ENCODE measurements at regions not wholly inside any gene's neighbourhood (a gene's known extent, or its start where the extent isn't known, plus 50 kb on each side); places are given as distances from the start of the nearest gene placed in this dataset.

DNA sequence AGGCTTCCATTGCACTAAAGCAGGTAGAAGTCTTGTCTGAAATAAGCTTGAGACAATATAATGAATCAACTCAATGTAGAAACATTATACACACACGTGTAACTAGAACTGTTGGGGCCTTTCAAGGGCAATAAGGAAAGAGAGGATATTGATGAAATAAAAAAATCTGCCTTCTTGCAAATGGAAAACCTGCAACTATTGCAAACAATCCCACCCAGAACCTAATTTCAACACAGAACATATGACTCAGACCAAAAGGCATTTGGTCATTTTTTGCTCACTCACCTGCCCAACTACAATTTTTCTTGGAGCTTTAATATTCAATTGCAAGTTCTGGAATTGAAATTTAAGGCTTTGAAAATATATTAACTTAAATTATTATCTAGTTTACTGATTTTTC lies 900.1 kb downstream of the TTLL7 start:
- TF ChIP-seq, protein P1, sequence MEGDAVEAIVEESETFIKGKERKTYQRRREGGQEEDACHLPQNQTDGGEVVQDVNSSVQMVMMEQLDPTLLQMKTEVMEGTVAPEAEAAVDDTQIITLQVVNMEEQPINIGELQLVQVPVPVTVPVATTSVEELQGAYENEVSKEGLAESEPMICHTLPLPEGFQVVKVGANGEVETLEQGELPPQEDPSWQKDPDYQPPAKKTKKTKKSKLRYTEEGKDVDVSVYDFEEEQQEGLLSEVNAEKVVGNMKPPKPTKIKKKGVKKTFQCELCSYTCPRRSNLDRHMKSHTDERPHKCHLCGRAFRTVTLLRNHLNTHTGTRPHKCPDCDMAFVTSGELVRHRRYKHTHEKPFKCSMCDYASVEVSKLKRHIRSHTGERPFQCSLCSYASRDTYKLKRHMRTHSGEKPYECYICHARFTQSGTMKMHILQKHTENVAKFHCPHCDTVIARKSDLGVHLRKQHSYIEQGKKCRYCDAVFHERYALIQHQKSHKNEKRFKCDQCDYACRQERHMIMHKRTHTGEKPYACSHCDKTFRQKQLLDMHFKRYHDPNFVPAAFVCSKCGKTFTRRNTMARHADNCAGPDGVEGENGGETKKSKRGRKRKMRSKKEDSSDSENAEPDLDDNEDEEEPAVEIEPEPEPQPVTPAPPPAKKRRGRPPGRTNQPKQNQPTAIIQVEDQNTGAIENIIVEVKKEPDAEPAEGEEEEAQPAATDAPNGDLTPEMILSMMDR (conservative IDR thresholded peaks at IDR 0.05), result no peak
- TF ChIP-seq ZFX (IDR thresholded peaks at IDR 0.05), result no peak

Data from C4-2B (cell line).